GM12874 (cell line): ENCODE measurements at regions not wholly inside any gene's neighbourhood (a gene's known extent, or its start where the extent isn't known, plus 50 kb on each side); places are given as distances from the start of the nearest gene placed in this dataset.

Experiments
- TF ChIP-seq, protein P1 (sequence below): IDR thresholded peaks from 2 replicates; pipeline ENCODE4 v1.5.1; 2011; ENCODE audit warnings: low read depth, mild to moderate bottlenecking, control low read depth, low read length, moderate library complexity; ENCODE audit not compliant: insufficient read depth

DNA sequence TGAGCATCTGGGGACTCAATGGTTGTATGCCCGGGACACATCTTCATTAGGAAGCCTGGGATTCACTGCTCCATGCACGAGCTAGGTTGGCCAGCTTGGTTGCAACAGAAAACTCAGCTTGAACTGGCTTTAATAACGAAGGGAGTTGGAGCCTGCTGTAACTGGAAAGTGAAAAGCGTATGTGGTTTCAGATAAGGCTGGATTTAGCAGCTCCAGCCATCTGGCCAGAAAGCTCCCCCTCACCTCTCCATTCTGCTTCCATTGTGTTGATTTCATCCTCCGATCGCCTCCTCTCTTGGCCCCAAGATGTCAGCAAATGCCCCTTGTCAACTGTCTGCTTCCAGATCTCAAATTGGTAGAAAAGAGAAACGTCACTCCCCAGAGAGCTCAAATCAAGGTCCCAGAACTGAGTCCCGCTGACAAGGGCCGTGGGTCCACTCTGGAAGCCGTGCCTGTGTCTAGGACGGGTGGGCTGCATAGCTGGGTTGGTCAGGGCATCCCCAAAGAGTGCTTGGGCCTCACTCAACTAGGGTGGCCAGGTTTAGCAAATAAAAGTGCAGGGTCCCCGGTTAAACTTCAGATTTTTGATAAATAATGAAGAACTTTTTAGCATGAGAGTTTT lies 117.0 kb upstream of the PMEPA1 start:
- TF ChIP-seq, protein P1, sequence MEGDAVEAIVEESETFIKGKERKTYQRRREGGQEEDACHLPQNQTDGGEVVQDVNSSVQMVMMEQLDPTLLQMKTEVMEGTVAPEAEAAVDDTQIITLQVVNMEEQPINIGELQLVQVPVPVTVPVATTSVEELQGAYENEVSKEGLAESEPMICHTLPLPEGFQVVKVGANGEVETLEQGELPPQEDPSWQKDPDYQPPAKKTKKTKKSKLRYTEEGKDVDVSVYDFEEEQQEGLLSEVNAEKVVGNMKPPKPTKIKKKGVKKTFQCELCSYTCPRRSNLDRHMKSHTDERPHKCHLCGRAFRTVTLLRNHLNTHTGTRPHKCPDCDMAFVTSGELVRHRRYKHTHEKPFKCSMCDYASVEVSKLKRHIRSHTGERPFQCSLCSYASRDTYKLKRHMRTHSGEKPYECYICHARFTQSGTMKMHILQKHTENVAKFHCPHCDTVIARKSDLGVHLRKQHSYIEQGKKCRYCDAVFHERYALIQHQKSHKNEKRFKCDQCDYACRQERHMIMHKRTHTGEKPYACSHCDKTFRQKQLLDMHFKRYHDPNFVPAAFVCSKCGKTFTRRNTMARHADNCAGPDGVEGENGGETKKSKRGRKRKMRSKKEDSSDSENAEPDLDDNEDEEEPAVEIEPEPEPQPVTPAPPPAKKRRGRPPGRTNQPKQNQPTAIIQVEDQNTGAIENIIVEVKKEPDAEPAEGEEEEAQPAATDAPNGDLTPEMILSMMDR = no peak

DNA sequence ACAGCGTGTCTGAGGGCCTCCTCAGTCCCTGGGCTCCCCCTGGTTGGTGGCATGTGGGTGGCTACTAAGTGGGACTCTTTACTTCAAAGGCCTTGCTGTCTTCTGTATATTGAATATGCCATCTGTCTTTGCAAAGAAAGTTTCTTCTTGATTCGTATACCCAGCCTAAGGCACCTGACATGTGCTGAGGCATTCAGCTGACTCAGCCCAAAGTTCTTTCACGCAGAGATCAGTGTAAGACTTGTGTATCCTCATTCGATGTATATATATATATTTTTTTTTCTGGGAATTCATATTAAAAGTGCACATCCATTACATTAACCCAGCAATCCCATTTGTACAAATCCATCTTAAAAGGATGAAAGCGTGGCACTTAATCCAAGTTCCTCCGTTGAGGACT lies 115.1 kb upstream of the PMEPA1 start:
- TF ChIP-seq, protein P1 = no peak

DNA sequence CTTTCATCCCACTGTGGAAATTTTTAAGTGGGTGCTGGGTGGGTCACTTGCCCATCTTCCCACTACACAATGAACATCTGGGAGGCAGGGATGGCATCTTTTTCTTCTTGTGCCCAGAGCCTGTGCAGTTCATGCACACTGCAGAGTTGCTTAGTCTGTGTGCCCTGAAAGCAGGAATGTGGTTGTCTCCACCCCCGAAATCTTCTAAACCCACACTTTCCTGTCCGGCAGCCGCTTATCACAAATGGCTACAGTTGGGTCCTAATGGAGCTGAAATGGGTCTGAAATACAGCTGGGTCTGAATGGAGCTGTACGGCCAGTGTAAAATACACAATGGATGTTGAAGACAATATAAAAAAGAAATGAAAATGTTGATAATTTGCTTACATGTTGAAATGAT lies 112.1 kb upstream of the PMEPA1 start:
- TF ChIP-seq, protein P1 = no peak

DNA sequence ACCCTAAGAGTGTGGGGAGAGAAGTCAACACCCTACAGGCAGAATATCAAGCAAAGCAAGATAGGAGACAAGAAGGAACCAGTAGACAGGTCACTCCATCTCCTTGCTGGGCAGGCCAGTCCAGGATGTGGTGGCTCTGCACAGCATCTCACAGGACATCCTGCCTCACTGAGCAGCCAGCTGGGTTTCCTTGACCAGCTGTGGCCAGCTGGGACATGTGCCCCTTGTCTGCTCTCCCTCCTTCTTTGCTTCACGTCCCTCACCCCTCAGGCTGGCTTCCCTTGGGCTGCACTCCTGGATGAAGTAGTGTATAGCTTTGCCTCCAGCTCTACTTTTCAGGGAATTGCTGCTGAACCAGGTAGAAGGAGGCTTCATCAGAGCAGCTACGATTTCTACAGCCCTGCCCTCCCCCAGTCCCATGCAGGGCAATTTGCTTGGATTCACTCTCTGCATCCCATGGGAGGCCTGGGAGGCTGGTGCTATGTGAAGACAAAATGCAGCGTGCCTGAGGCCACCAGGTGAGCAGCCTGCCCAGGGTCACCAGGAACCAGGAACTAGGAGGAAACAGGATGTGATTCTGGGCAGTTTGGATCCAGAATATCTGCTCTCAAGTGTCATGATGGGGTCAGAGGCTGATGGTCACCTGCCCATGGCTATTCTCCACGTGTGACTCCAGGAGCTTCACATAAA lies 110.0 kb upstream of the PMEPA1 start:
- TF ChIP-seq, protein P1 = no peak

DNA sequence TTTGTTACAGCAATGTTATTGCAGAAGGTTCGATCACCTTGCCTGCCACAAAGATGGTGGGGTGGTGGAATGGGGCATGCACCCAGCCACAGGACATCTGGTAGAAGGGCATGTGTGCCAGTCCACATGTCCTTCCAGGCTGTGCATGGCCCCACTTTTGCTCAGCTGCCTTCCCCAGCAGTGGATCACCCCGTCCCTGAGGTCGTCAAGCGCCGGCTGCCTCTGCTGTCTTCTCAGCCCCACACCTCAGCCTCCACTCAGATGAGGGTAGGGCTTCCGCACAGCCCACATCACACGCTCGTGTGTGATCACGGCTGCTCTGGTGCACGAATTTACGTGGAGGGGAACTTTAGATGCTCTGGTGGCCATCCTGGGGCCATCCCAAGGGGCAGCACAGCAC lies 109.5 kb upstream of the PMEPA1 start:
- TF ChIP-seq, protein P1 = no peak

DNA sequence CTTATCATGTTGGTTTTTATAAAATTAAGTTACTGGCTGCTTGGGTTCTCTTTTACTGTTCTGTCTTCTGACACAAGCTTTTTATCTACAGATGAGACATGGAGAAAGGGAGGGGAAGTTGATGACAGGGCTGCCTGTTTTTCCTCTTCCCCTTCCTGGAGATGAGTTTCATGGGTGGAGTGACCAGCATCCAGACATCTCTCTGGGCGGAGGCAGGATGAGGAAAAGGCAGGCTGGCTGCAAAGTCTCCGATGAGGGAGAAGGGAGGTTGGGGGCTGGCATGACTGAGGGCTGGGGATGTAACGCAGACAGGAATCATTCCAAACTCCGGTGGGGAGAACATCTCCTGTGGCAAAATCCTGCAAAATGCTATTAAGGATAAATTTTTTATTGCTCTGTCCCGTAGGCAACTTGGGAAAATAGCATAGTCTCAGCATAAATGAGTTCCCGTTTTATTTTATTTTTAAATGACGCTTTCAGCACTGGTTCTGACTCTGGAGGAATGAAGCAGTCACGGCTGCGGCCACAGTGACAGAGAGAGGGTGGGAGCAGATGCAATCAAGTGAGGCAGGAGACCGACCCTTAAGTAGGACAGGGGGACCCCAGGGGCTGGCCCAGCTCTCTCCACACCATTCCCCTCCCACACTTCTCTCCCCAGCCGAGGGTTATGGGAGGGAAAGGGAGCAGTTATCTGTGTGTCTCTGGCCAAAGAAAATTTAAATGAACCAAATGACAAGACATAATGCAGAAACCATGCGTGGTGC lies 108.8 kb upstream of the PMEPA1 start:
- TF ChIP-seq, protein P1 = no peak

DNA sequence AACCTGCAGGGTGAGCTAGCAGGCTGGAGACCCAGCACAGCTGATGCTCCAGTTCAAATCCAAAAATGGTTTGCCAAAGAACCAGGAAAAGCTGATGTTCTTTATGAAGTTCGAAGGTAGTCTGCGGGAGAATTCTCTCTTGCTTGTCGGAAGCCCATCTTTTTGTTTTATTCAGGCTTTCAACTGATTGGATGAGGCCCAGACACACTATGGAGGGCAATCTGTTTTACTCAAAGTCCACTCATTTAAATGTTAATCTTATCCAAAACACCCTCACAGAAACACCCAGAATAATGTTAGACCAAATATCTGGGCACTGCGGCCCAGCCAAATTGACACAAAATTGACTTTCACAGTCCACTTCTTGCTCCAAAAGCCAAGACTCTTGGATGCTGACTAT lies 105.6 kb upstream of the PMEPA1 start:
- TF ChIP-seq, protein P1 = no peak
